CMK (cell line): ENCODE measurements at regions not wholly inside any gene's neighbourhood (a gene's known extent, or its start where the extent isn't known, plus 50 kb on each side); places are given as distances from the start of the nearest gene placed in this dataset.
"Not testable (repeated sequence)": the region's sequence is repeated elsewhere in the genome, so short reads cannot be mapped to it uniquely, and the experiment has no call there.

Experiments
- DNase-seq: peaks from one replicate; pipeline ENCODE4 v3.0.0-alpha.2; 2010; ENCODE audit warnings: low read depth

DNA sequence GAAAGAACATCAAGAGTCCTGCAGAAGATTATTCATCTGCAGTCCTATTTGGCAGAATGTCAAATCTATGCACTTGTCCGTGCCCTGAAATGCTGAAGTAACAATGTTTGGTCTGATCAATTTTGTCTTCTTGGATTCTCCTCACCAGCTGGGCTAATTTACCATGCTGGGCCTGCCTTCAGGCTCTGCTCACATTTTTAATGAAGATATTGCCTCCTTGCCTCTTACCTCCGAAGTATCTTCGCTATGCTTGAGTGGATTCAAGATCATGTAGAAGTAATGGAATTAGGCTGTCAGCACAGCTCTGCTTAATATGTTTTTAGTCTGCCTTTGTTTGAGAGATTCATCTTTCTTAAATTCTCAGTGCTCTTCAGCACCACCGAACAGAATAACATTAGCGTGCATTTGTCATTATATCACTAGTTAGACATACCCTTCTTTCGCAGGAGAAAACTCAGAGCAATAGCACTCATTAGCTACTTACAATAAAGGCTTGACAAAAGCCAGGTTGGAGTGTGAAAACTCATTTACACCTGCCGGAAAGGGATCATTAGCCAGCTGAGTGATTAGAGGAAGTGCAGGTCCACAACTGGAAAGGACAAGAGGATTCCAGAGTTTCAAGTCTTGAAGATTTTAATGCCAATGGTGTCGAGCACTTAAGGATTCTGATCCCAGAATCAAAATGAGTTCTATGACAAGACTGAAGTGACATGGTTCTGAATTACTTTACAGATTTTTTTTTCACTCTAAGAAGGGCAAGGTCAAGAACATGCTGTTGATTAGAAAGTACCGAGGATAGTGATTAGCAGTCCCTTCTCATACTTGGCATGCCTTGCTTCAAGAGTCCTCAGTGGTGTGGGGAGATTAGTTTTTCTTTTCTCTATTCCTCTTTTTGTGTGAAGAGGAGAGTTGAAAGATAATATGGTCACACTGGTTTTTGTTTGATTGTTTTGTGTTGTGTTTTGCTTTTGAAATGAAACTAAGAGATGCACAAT lies 405.6 kb upstream of the TOM1L1 start:
- no peak for DNase-seq

DNA sequence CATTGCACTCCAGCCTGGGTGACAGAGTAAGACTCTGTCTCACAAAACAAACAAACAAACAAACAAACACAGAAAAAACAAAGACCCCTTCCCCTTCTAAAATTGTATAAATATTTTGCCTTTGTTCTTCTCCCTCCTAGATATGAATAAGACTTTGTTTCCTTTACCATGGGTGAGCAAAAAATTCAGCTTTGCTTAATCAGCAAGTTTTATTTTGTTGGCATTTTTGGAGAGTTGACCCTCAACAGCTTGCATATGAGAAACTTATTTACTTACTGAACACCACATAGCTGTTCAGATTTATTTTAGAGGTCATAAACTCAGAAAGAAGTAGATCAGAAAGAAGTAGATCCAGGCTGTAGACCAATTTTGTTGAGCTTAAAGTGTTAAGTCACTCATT lies 395.2 kb upstream of the TOM1L1 start:
- no peak for DNase-seq

DNA sequence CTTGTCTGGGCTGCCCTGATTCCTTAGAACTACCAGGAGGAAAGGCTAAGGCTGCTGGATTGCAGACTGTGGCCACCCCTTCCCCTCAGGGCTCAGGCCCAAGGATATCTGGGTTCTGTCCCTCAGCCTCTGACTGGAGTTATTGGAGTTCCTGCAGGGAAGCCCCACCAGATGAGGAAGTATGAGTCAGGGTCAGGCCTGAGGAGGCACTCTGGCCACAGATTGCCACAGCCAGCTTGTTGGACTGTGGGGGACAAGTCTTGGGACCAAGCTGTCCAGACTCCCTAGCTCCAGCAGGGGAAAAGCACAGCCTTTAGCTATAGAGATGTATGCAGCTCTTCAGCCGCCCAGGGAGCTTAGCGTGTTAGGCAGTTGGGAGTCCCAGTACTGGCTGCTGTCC lies 381.9 kb upstream of the TOM1L1 start:
- no peak for DNase-seq

DNA sequence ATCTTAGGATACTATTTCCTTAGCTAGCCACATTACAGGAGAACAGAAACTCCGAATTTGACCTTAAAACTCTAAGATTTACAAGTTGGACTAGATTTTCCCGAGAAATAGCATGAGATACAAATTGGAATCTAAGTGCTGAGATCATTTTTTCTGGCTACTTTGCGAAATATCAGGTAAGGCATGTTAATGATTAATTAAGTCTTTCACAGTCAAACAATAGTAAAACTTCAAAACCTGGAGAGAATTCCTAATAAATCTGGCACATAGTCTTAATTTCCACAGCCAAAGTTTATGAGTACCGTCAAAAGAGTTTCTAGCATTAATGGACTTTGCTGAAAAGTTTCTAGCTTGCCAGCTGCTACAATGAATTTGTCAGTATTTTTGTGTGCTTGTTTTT lies 379.5 kb upstream of the TOM1L1 start:
- DNase-seq = no peak

DNA sequence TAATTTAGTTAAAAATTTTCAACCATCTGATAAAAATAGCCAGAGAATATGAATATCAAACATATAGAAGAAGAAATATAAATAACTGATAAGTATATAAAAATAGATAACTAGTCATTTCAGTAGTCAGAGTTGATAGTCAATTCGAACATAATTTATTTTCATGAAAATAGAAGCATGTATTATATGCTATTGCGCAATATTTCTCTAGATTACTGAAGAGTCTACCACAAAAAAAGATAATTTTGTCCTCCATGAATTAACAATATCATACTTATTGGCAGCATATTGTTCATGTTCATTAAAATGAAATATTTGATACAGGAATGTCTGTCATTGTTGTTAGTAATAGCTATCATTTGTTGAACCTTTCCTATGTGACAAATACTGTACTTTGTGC lies 376.2 kb upstream of the TOM1L1 start:
- DNase-seq = no peak

DNA sequence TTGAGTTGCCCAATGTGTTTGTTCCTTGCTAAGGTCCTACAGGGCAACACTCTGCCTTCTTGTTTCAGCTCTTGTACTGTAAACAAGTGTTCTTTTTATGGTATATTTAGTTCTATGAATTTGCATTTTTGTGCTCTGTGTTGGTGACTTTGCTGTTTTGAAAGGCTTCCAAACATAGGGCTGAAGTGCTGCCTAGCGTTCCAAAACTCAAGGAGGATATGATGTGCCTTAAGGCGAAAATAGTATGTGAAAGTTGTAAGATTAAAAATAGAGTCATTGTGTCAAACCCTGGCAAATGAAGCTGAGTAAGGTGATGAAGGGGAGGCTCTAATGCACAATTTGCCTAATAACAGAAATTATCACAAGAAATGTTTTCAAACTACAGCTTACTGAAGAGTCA lies 372.7 kb upstream of the TOM1L1 start:
- no peak for DNase-seq

DNA sequence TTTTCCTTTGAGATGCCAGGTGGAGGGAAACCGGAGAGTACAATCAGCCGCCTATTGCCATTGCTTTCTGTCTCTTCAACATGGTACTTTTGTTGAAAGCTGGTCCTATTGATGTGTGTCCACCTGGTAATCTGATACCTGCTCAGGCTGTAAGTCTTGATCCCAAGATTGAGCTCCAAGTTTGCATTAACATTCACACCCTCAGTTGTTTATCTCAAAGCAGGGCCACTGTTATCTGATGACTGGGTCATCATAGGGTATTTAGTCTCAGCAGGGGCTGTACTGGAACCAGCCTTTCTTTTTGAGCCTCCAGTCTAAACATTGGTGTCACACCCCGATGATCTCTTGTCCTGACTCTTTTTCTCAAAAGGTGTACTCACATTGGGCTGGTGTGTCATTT lies 370.3 kb upstream of the TOM1L1 start:
- DNase-seq = no peak

DNA sequence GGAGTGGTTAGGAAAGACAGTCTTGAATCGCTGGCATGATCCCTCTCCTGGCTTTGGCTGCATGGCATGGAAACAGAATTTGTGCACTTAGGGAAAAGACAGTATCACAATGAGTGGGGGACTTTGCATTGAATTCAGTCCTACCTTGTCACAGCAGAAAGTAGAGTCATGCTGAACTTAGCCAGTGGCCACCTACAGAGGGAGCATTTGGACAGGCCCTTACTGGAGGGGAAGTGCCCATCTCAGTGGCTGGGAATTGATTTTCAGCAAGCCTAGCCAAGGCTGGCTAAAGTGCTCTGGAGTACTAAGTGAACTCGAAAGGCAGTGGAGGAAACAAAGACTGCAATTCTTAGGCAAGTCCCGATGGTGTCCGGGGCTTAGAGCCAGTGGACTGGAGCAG lies 364.3 kb upstream of the TOM1L1 start:
- DNase-seq = no peak

DNA sequence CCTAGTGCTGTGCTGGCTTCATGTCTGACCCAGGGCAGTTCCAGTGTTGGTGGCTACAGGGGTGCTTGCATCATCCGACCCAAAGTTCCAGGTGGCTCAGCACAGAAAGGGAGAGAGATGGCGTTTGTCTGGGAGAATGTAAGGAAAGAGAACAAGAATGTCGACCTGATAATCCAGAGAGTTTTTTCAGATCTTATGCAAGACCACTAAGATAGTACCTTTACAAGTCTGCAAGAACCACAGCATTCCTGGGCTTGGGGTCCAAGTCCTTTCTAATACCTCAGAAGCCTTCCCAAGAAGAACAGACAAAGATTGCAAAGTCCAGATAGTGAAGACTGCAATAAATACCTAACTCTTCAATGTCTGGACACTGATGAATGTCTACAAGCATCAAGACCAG lies 363.0 kb upstream of the TOM1L1 start:
- DNase-seq = no peak

DNA sequence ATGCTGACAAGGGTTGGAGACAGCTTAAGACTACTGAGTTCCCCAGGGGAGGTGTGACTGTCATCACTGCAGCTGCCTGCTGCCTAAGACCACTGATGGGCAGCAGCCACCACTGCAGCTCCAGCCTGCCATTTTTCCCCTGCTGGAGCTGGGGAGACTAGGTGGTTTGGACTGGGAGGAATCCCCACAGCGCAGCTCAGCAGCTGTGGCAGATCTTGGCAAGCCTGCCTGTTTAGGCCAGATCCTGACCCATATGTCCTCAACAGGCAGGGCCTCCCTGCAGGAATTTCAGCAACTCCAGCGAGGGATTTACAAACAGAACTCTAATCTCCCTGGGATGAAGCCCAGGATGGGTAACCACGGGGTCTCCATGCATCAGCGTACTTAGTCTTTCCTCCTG lies 356.4 kb upstream of the TOM1L1 start:
- DNase-seq = no peak

DNA sequence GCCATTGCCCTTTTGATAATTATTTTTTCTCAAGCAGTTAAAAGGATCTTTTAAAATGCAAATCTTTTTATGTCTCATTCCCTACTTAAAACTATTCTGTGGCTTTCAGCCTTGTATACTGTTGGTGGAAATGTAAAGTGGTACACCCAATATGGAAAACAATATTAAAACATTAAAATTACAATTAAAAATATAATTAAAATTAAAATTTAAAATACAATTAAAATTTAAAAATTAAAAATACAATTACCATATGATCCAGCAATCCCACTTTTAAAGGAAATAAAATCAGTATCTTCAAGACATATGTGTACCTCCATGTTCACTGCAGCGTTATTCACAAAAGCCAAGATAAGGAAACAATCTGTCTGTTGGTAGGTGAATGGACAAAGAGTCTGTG lies 340.8 kb upstream of the TOM1L1 start:
- DNase-seq = no peak

DNA sequence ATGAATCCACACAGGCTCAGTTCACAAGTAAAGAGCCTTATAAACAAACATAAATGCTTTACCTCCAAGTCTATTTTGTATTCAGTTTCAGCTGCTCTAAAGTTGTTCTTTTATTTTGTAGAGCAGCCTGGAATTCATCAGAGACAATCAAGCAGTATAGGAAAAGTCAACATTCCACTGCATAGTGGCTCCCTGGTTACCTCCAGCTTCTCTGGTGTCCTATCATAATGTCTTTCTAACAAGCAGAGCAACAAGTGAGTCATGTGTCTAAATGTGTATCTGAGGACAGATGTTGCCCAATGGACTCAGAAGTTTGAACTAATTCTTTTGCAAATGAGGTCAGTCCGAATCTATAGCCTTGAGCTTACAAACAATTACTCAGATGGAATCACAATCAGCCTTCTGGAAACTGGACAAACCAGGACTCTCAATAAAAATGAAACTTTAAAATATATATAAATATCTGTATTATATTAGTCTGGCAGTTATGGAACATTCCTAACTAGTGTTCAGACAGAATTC lies 292.0 kb upstream of the TOM1L1 start:
- DNase-seq = no peak

DNA sequence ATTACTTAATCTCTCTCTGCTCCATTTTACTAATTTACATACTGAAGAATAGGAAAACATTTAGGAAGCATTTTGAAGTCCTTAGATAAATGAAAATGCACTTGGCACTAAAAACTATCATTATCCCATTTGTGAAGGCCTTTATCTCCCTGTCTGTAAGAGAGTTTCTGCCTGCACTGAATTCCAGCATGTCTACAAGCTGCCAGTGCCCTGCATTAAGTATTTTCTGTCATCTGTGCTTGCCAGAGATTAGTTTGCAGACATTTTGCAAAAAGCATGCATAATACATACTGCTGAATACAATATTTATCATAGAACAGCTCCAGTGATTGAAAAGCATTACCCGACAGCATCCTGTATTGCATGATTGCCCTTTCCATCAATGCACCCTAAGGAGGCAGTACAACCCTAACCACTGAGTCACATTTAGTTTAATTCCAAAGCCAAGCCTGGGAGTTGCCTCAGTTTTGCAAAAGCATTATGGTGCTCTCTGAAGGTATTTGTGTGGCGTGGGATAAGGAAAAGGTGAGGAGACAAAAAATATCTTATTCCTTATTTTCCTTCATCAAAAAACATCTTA lies 280.2 kb upstream of the TOM1L1 start:
- no peak for DNase-seq

DNA sequence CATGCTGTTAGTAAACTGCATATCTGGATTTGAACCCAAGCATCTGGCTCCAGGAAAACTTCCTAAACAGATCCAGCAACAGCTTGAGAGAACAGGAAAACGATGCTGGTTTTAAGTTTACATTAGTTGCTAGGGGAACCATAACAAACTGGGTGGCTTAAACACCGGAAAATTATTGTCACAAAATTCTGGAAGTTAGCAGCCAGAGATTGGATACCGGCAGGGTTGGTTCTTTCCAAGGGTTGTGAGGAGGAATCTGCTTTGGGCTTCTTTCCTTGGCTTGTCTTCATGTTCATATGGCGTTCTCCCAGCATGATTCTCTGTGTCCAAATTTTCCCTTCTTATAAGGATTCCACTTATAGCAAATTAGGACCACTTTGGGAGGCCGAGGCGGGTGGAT lies 276.9 kb upstream of the TOM1L1 start:
- no peak for DNase-seq

DNA sequence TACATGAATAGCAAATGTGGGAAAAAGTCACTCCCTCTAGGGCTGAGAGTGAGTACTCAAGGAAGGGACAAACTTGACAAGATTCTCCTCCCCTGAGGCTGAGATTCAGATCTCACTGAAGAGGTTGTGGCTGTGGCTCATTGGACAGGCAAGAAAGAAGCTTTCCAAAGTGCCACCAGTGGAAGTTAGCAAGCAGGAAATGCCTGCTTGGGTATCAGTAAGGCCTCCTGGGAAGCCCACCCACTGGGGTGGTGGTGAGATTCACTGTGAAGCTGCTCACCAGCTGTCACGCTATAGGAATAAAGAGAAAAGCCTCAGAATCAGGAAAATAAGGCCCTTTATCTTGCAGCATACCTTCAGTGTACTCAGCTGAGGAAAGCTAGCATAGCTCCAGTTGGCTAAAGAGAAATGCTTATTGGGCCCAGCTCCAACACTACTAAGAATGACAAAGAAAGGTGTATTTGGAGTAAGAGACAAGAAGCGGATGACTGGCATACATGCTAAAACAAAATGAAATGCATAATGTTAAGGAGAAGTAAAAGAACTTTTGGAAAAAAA lies 274.4 kb upstream of the TOM1L1 start:
- DNase-seq = no peak

DNA sequence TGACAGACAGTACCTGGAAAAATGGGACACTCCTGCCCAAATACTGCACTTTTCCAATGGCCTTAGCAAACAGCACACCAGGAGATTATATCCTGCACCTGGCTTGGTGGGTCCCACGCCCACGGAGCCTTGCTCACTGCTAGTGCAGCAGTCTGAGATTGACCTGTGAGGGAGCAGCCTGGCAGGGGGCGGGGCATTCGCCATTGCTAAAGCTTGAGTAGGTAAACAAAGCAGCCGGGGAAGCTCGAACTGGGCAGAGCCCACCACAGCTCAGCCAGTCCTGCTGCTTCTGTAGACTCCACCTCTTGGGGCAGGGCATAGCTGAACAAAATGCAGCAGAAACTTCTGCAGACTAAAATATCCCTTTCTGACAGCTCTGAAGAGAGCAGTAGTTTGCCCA lies 261.2 kb upstream of the TOM1L1 start:
- not testable (repeated sequence) for DNase-seq

DNA sequence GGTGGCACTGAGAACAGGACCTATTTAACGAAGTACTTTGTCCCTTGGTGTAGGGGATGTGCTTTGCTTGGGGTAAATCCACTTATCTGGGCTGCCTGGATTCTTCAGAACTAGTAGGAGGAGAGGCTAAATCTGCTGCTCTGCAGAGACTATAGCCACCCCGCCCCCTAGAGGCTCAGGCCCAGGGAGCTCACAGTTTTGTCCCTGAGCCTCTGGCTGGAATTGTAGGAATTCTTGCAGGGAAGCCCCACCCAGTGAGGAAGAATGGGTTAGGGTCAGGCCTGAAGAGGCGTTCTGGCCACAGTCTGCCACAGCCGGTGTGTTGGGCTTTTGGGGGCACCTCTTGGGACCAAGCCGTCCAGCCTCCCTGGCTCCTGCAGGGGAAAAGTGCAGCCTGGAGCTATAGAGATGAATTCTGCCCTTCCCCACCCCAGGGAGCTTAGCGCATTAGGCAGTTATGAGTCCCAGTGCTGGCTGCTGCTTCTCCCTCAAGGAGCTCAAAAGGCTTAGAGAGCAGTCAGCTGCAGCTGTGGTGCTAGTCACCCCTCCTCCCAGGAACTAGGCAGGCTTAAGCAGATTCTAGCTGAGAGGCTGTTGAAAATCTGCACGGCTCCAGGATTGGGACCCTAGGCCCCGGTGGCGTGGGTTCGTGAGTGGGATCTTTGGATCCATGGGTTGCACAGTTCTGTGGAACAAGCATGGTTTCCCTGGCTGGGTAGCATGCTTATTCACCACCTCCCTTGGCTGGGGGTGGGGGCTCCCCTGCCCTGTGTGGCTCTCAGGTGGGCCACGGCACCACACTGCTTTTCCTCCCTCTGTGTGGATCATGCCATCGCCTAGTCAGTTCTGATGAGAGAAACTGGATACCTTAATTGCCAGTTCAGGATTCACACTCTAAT lies 237.4 kb upstream of the TOM1L1 start:
- DNase-seq = no peak

DNA sequence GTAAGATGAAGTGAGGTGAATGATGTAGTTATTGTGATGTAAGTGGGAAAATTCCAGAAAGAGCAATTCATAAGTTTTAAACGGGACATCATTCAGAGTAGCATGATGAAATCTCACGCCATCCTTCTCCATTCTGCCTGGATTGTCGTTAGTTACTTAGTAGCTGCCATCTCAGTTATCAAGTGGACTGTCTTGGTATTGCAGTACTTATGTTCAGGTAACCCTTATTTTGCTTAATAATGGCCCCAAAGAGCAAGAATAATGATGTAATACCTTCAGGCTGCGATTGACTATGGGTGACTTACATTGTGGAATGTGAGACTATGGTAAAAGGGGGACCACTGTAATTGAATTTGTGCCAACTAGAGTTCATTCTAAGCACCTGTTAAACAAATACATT lies 234.1 kb upstream of the TOM1L1 start:
- DNase-seq = no peak

DNA sequence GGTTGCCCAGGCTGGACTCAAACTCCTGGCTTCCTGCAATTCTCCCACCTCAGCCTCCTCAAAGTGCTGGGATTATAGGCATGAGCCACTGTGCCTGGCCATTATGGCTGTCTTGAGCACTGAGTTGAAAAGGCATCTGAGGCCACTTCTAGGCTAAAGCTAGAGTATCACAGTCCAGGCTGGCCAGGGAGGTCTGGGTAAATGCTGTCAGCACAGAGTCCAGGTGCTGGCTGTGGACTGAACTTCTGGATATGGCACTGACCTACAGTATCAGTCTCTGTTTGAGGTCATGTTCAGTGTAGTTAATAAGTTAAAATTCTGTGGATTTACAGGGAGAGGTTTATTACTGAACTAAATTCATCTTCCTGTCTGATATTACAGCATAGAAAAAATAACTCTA lies 222.5 kb upstream of the TOM1L1 start:
- no peak for DNase-seq

DNA sequence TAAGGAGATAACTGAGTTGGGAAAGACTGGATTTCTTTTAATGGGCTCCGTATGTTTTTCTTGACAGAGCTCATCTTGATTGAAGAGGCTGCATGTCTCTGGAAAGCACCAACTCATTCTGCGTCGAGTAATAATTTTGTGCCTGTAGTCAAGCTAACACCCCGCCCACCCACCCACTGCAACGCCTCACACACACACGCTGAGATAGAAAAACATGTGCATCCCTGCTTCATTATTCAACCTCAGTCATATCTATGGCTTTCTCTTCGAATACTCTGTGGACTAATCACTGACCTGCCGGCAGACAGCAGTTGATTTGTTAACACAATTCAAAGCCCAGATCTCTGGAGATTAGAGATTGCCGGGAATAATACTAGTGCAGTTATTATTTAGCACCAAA lies 220.2 kb upstream of the TOM1L1 start:
- no peak for DNase-seq

DNA sequence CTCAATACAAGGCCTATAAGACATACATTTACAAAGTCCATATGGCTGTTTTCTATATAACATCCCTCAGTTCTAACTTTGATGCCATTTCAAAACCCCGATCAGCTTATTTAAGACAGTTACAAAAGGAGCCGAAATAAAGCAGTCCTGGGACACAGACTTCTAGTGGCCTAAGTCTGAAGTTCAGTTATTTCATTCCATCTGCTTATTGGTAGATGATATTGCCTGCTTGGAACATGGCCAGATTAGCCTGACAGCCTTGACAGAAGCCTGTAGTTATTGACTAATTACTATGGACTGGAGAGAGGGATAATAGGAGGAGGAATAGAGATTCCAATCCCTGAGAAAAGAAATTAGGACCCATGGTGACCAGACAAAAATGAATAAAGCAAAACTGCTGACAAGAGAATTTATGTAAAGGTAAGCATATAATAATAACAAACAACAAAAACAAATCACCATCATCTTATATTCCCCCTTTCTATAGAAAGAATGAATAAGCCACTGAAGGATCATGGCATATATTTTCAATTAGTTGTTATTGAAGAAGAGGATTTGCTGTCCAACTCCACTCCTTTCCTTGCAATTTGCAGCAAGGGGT lies 206.3 kb upstream of the TOM1L1 start:
- no peak for DNase-seq

DNA sequence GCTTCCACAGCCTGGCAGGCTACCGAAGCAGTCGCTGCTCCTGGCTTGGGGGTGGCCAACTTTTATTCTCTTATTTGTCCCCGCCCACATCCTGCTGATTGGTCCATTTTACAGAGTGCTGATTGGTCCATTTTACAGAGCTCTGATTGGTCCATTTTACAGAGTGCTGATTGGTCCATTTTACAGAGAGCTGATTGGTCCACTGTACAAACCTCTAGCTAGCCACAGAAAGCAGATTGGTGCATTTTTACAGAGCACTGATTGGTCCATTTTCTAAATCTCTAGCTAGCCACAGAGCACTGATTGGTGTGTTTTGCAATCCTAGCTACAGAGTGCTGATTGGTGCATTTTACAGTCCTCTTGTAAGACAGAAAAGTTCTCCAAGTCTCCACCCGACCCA lies 187.9 kb upstream of the TOM1L1 start:
- DNase-seq = not testable (repeated sequence)
